ENCODE measurements at regions not wholly inside any gene's neighbourhood (a gene's known extent, or its start where the extent isn't known, plus 50 kb on each side); places are given as distances from the start of the nearest gene placed in this dataset.

GRCh38 chr5:68698025-68698940, 395.5 kb upstream of the SLC30A5 start (continued):
- TF ChIP-seq CTCFL (IDR thresholded peaks at IDR 0.05; ENCODE audit: borderline replicate concordance, insufficient read depth, low read depth, low read length, poor library complexity, severe bottlenecking) (no peak), DIDO1 (tag; IDR thresholded peaks at IDR 0.05; ENCODE audit: low read depth) (no peak), FOXP1 (CRISPR knock-in tag; IDR thresholded peaks at IDR 0.05) (no peak), SRF (CRISPR knock-in tag; IDR thresholded peaks at IDR 0.05) (0 out of 4 replicates have a peak, but pooled peaks of 1 of the 2 experiments have one; percentile 24), MTA1 (IDR thresholded peaks at IDR 0.05; ENCODE audit: borderline replicate concordance) (no peak), GTF2E2 (tag; IDR thresholded peaks at IDR 0.05) (no peak), AFF4 (CRISPR knock-in tag; IDR thresholded peaks at IDR 0.05) (no peak), BCL6 (CRISPR knock-in tag; IDR thresholded peaks at IDR 0.05) (no peak), BHLHE40 (IDR thresholded peaks at IDR 0.05; ENCODE audit: low read length) (peak; percentile 76), MAX (CRISPR knock-in tag; IDR thresholded peaks at IDR 0.05) (no peak), IRF2 (CRISPR knock-in tag; IDR thresholded peaks at IDR 0.05) (no peak), ATF7 (IDR thresholded peaks at IDR 0.05) (no peak), FOS (IDR thresholded peaks at IDR 0.05; ENCODE audit: extremely low read depth, insufficient read length) (no peak), SREBF1 (IDR thresholded peaks at IDR 0.05; ENCODE audit: borderline replicate concordance, low read depth, low read length) (no peak), FOXK1 (CRISPR knock-in tag; IDR thresholded peaks at IDR 0.05; ENCODE audit: borderline replicate concordance) (no peak), NFIX (CRISPR knock-in tag; IDR thresholded peaks at IDR 0.05; ENCODE audit: low read depth) (no peak), ZNF707 (CRISPR knock-in tag; conservative IDR thresholded peaks at IDR 0.05) (no peak), CBX2 (IDR thresholded peaks at IDR 0.05; ENCODE audit: insufficient read depth, low read length, poor library complexity, severe bottlenecking) (no peak), TBP (optimal IDR thresholded peaks at IDR 0.05; ENCODE audit: low read depth, low read length) (no peak)

Measured in K562 (cell line).